CD4-positive, CD25-positive, alpha-beta regulatory T cell (primary cell): ENCODE measurements at regions not wholly inside any gene's neighbourhood (a gene's known extent, or its start where the extent isn't known, plus 50 kb on each side); places are given as distances from the start of the nearest gene placed in this dataset.

ENCODE experiments used
- ATAC-seq, 2 donors: fragments of 150-1000 bp; cut with Tn5 transposase; one replicate each; pipeline ENCODE4 v1.10.0; 2021; ENCODE audit warnings: low read depth in 2 of 2, moderate number of reproducible peaks in 2 of 2, moderate library complexity in 1 of 2
- DNase-seq, 3 donors: peaks; one replicate each; pipeline versions ENCODE4 v3.0.0 to v3.0.0-alpha.2; 2012 to 2022; ENCODE audit warnings: mixed read lengths in 1 of 3
- H3K27ac ChIP-seq: one replicate; pipeline ENCODE4 v1.7.0; 2013; ENCODE audit warnings: mild to moderate bottlenecking, low read length; ENCODE audit not compliant: insufficient read depth, poor library complexity, severe bottlenecking
- H3K27me3 ChIP-seq: one replicate; pipeline ENCODE4 v1.7.0; 2013; ENCODE audit warnings: low read length; ENCODE audit not compliant: control insufficient read depth, insufficient read depth
- H3K36me3 ChIP-seq: one replicate; pipeline ENCODE4 v1.7.0; 2013; ENCODE audit warnings: mild to moderate bottlenecking, low read length, moderate library complexity; ENCODE audit not compliant: control insufficient read depth, insufficient read depth
- H3K4me1 ChIP-seq: 2 replicates; pipeline ENCODE4 v1.7.0; 2013; ENCODE audit warnings: mild to moderate bottlenecking, low read length; ENCODE audit not compliant: insufficient read depth, control insufficient read depth, poor library complexity, severe bottlenecking
- H3K4me3 ChIP-seq: one replicate; pipeline ENCODE4 v1.7.0; 2013; ENCODE audit warnings: low read depth, mild to moderate bottlenecking, low read length, moderate library complexity
- H3K9me3 ChIP-seq, 2 experiments: 1 replicate in 1 of 2; 2 replicates in 1 of 2; pipeline ENCODE4 v1.7.0; 2013; ENCODE audit warnings: low read length in 2 of 2, mild to moderate bottlenecking in 1 of 2, moderate library complexity in 1 of 2; ENCODE audit not compliant: control insufficient read depth in 2 of 2
- H3K27ac Mint-ChIP-seq, 3 donors: one replicate each; pipeline ENCODE4 v1.8.0; 2020 to 2022; ENCODE audit warnings: mild to moderate bottlenecking in 3 of 3, mixed read lengths in 3 of 3, moderate library complexity in 2 of 3
- H3K27me3 Mint-ChIP-seq: one replicate; pipeline ENCODE4 v1.8.0; 2022; ENCODE audit warnings: mild to moderate bottlenecking, mixed read lengths
- H3K36me3 Mint-ChIP-seq: one replicate; pipeline ENCODE4 v1.8.0; 2020; ENCODE audit warnings: mixed read lengths
- H3K4me1 Mint-ChIP-seq, 4 donors: one replicate each; pipeline ENCODE4 v1.8.0; 2020 to 2022; ENCODE audit warnings: mixed read lengths in 4 of 4, mild to moderate bottlenecking in 1 of 4
- H3K4me3 Mint-ChIP-seq, 4 donors: one replicate each; pipeline ENCODE4 v1.8.0; 2020 to 2022; ENCODE audit warnings: mild to moderate bottlenecking in 4 of 4, mixed read lengths in 4 of 4, moderate library complexity in 3 of 4
- H3K9me3 Mint-ChIP-seq, 7 donors: one replicate each; pipeline ENCODE4 v1.8.0; 2020 to 2022; ENCODE audit warnings: mixed read lengths in 7 of 7, mild to moderate bottlenecking in 3 of 7, moderate library complexity in 2 of 7

DNA sequence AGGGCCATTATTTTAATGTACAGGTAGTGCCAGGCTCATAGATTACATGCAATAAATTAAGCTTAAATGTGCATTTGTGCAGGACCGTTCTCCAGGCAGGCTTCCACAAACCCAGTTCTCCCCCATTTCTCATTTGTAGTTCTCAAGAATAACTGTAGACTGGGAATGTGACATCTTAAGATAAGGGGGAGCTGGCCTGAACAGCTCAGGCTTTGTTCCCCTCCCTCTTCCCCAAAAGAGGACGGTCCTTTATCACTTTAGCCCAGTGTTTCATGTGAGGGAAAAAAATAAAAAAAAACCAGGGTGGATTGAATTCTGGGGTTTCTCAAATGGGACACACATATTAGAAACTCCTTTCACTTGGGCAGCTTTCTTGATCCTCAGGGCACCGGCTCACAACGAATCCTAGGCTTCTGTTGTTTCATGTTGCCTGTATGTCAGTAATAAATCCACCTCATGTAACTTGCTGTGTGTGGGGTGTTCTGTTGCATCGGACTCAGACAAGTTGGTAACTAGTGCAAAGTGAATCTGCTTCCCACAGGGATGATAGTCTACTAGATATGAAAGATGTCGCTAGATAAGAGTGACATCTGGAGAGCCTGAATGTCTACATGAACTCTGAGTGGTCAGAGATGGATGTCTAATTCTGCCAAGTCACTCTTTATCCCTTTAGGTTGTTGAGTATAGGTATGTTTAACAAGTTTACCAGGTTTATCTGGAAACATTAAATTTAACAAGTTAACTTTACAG is 2030.6 kb upstream of the NUDT12 start:
- no peaks in the 10 kb centered on the region for H3K27me3 ChIP-seq
- no peaks in the 10 kb centered on the region for H3K36me3 ChIP-seq
- no peaks in the 10 kb centered on the region for H3K4me1 Mint-ChIP-seq
- H3K27me3 Mint-ChIP-seq: no peaks in the 10 kb centered on the region
- H3K4me1 ChIP-seq: no peaks in the 10 kb centered on the region
- H3K9me3 ChIP-seq: no peaks in the 10 kb centered on the region
- no peak overlapping the region for H3K4me3 ChIP-seq
- peaks cover 0 to 22% (median 3%) of the 10 kb centered on the region in 7 donors for H3K9me3 Mint-ChIP-seq
- H3K4me3 Mint-ChIP-seq: no peak overlapping the region
- DNase-seq (no peak), ATAC-seq (no peak)
- no peak overlapping the region for H3K27ac Mint-ChIP-seq
- no peaks in the 10 kb centered on the region for H3K36me3 Mint-ChIP-seq
- H3K27ac ChIP-seq: no peak overlapping the region

DNA sequence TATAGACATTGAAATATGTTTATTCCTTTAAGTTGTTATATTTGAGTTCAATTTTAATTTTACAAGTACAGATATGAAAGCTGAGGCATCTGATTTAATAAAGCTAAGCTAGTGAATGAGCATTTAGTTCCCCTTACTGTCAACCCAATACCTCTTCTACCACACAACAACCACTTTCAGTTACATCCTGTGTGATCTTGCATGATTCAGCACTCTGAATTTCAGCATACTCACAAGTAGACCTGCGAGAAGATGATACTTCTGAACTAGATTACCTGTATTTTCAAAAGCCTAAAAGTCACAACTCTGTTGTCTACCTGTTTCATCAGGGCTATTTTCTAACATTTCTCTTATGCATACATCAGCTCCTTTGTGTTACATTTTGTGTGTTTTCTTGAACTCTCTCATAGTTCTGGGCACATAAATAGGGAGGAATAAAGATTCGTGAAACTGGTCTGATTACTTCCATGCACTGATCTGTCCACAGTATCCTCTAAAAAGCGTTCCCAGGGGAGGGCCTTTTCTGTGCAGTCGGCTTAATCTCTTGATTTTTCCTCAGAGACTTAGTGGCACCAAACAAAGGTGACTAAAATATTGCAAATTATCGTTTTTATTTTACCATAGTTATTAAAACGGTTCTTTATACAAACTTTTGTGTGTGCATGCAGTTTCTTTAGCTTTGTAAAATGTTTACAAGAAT is 2025.5 kb upstream of the NUDT12 start:
- no peak for DNase-seq
- Mint-ChIP-seq H3K36me3 (no peaks in the 10 kb centered on the region), H3K9me3 (peaks cover 2 to 24% (median 5%) of the 10 kb centered on the region in 7 donors), H3K27me3 (no peaks in the 10 kb centered on the region), H3K4me3 (no peak overlapping the region), H3K4me1 (no peaks in the 10 kb centered on the region), H3K27ac (no peak overlapping the region)
- ATAC-seq: no peak
- no peak overlapping the region for H3K4me3 ChIP-seq
- no peaks in the 10 kb centered on the region for H3K36me3 ChIP-seq
- no peaks in the 10 kb centered on the region for H3K4me1 ChIP-seq
- H3K9me3 ChIP-seq: no peaks in the 10 kb centered on the region
- H3K27me3 ChIP-seq: no peaks in the 10 kb centered on the region
- no peak overlapping the region for H3K27ac ChIP-seq

DNA sequence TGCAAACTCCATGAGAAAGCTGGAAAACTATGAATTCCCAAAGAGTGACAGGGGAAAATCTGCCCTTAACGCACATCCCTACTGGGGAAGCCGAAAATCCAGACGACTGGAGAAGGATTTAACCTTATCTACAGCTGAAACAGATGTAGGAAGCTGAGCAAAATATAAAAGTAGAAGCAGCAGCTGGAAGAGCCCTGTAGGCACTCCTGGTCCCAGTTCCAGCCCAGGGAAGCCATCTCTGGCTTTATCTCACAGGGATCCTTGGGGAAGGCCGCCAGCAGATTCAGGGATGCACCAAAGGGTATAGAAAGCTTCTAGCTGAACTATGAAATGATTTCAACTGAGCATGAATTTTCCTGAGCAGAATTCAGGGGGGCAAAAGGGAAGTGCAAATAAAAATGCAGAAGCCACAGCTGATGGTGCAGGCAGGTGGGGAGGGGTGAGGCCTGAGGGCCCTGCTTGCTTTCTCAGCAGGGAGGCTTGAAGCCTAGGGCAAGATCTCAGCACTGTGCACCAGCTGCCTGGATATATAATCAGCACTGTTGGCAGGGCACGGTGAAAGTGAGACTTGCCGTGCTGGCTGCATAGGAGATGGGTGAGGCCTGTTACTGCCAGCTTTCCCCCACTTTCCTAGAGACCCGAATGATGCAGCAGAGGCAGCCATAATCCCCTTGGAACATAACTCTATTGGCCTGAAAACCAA is 2019.5 kb upstream of the NUDT12 start:
- Histone ChIP-seq H3K27me3 (no peaks in the 10 kb centered on the region), H3K9me3 (peaks cover 0 to 11% of the 10 kb centered on the region in 2 experiments), H3K27ac (no peak overlapping the region), H3K4me1 (no peaks in the 10 kb centered on the region), H3K4me3 (no peak overlapping the region), H3K36me3 (no peaks in the 10 kb centered on the region)
- no peak overlapping the region for H3K27ac Mint-ChIP-seq
- H3K4me1 Mint-ChIP-seq: no peaks in the 10 kb centered on the region
- H3K9me3 Mint-ChIP-seq: peaks cover 0 to 41% (median 11%) of the 10 kb centered on the region in 7 donors
- no peaks in the 10 kb centered on the region for H3K27me3 Mint-ChIP-seq
- DNase-seq: no peak
- ATAC-seq: no peak
- no peak overlapping the region for H3K4me3 Mint-ChIP-seq
- no peaks in the 10 kb centered on the region for H3K36me3 Mint-ChIP-seq

DNA sequence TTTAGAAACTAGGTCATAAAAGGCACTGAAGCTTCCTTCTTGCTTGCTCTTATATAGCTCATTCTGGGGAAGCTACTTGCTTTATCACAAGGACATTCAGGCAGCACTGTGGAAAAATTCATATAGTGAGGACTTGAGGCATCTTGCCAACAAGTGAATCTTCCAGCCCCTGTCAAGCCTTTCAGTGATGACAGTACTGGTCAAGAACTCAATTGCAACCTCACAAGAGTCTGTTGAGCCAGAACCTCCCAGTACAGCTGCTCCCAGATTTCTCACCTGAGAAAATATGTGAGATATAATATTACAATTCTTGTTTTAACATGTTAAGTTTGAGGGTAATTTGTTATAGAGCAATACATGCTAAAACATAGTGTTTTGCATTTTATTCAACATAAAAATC is 2011.0 kb upstream of the NUDT12 start:
- no peak for ATAC-seq
- H3K9me3 Mint-ChIP-seq: peaks cover 0 to 18% (median 6%) of the 10 kb centered on the region in 7 donors
- no peaks in the 10 kb centered on the region for H3K27me3 Mint-ChIP-seq
- no peak overlapping the region for H3K4me3 Mint-ChIP-seq
- Histone ChIP-seq H3K9me3 (peaks cover 0 to 1% of the 10 kb centered on the region in 2 experiments), H3K4me1 (no peaks in the 10 kb centered on the region), H3K27ac (no peak overlapping the region), H3K27me3 (no peaks in the 10 kb centered on the region), H3K4me3 (no peak overlapping the region), H3K36me3 (no peaks in the 10 kb centered on the region)
- no peaks in the 10 kb centered on the region for H3K36me3 Mint-ChIP-seq
- H3K4me1 Mint-ChIP-seq: no peaks in the 10 kb centered on the region
- no peak for DNase-seq
- no peak overlapping the region for H3K27ac Mint-ChIP-seq

DNA sequence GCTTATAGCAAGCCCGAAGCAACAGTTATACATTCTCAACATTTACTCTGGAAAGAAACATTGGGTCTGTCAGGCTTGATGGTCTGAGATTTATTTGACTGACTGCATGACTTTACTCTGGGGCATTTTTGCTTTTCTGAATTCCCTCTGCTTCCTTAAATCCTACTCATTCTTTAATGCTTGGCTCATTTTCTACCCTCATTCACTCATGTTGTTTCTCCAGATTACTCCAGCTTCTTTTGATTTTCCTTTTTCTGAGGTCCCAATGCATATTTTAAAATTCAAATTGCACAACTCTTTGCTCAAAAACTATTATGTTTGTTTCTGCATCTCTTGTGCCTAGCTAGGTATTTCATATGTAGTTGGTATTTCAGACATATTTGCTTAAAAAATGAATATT is 2002.9 kb upstream of the NUDT12 start:
- Histone ChIP-seq H3K27me3 (no peaks in the 10 kb centered on the region), H3K4me3 (no peak overlapping the region), H3K4me1 (no peaks in the 10 kb centered on the region), H3K27ac (no peak overlapping the region), H3K36me3 (no peaks in the 10 kb centered on the region), H3K9me3 (no peaks in the 10 kb centered on the region)
- H3K9me3 Mint-ChIP-seq: peaks cover 3 to 15% (median 4%) of the 10 kb centered on the region in 7 donors
- no peak overlapping the region for H3K4me3 Mint-ChIP-seq
- no peaks in the 10 kb centered on the region for H3K36me3 Mint-ChIP-seq
- H3K27me3 Mint-ChIP-seq: no peaks in the 10 kb centered on the region
- H3K27ac Mint-ChIP-seq: no peak overlapping the region
- no peaks in the 10 kb centered on the region for H3K4me1 Mint-ChIP-seq
- DNase-seq: no peak
- ATAC-seq: no peak

DNA sequence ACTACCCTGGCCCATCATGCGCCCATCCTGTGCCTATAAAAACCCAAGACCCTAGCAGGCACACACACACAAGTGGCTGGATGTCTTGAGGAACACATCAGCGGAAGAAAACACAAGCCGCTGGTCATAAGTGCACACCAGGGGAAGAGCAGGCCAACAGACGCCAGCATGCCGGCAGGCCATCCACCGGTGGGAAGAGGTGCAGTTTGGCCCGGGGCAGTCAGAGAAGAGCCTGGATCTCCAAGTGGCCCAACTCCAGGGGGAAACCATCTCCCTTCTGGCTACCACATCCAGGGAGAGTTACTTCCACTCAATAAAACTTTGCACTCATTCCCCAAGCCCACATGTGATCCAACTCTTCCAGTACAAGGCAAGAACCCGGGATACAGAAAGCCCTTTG is 2001.3 kb upstream of the NUDT12 start:
- no peaks in the 10 kb centered on the region for H3K4me1 ChIP-seq
- peaks cover 3 to 16% (median 4%) of the 10 kb centered on the region in 7 donors for H3K9me3 Mint-ChIP-seq
- H3K36me3 Mint-ChIP-seq: no peaks in the 10 kb centered on the region
- H3K27me3 ChIP-seq: no peaks in the 10 kb centered on the region
- H3K4me1 Mint-ChIP-seq: no peaks in the 10 kb centered on the region
- DNase-seq (no peak), ATAC-seq (no peak)
- no peaks in the 10 kb centered on the region for H3K27me3 Mint-ChIP-seq
- H3K4me3 Mint-ChIP-seq: no peak overlapping the region
- no peaks in the 10 kb centered on the region for H3K9me3 ChIP-seq
- H3K27ac ChIP-seq: no peak overlapping the region
- H3K4me3 ChIP-seq: no peak overlapping the region
- no peak overlapping the region for H3K27ac Mint-ChIP-seq
- H3K36me3 ChIP-seq: no peaks in the 10 kb centered on the region

DNA sequence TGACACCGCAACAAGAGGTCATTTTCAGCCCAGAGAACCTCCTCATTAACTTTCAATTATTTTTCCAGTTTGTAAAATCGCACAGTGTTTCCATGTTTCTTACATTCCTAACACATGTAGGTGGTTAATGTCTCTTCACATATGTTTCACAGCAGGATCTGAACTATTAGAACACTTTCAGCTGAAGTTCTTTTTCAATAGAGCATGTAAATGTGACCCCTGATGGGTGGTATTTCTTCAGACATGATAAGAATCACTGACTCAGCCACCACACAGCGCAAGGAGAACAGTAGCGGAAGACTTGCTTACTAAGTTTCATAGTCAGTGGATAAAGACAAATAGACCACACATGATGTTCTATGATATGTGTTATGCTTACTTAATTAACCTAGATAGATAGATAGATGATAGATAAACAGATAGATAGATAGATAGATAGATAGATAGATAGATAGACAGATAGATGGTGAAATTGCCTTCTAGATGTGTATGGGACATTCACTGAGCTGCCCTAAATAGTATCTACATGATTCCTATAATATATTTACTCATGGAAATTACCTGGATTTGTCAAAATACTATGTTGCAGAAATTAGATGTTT is 1992.1 kb upstream of the NUDT12 start:
- ATAC-seq (no peak), DNase-seq (no peak)
- H3K4me3 Mint-ChIP-seq: no peak overlapping the region
- no peak overlapping the region for H3K27ac ChIP-seq
- peaks cover 3 to 17% (median 5%) of the 10 kb centered on the region in 7 donors for H3K9me3 Mint-ChIP-seq
- no peak overlapping the region for H3K27ac Mint-ChIP-seq
- H3K4me3 ChIP-seq: no peak overlapping the region
- H3K27me3 ChIP-seq: no peaks in the 10 kb centered on the region
- peaks cover 0 to 3% of the 10 kb centered on the region in 2 experiments for H3K9me3 ChIP-seq
- H3K36me3 ChIP-seq: no peaks in the 10 kb centered on the region
- no peaks in the 10 kb centered on the region for H3K36me3 Mint-ChIP-seq
- no peaks in the 10 kb centered on the region for H3K4me1 ChIP-seq
- no peaks in the 10 kb centered on the region for H3K4me1 Mint-ChIP-seq
- no peaks in the 10 kb centered on the region for H3K27me3 Mint-ChIP-seq
